DMS114 treated with DMSO at 0.1 percent for 48 hours (cell line): ENCODE measurements at regions not wholly inside any gene's neighbourhood (a gene's known extent, or its start where the extent isn't known, plus 50 kb on each side); places are given as distances from the start of the nearest gene placed in this dataset.

ENCODE experiments used
- DNase-seq: peaks from one replicate; lab custom pipeline; 2025; ENCODE audit not compliant: unreplicated experiment; lab: John Stamatoyannopoulos, UW

GRCh38 chr4:104418286-104418685 is 76.4 kb downstream of the CXXC4 start:
- no peak for DNase-seq

GRCh38 chr4:104417357-104417882 is 77.3 kb downstream of the CXXC4 start:
- no peak for DNase-seq

GRCh38 chr4:104416725-104417356 is 77.9 kb downstream of the CXXC4 start:
- no peak for DNase-seq

GRCh38 chr4:104413487-104413886 is 81.2 kb downstream of the CXXC4 start:
- no peak for DNase-seq

DNA sequence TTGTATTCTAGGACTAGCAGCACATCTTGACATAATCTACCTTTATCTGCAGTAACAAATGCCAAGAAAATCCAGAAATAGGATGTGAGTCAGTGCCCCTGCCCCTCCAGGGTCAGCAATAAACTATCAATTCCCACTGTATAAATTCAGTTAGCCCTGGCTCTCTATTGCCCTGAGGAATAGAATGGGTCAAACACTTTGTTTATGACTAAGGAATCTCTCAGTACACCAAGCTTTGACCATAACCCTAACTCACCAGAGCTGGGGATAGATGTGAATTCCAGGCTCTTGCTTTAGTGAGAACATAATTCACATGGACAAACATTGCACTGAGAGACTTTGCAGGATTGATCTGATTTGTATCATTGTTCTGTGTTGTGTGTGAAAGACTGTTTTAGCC is 82.3 kb downstream of the CXXC4 start:
- no peak for DNase-seq

DNA sequence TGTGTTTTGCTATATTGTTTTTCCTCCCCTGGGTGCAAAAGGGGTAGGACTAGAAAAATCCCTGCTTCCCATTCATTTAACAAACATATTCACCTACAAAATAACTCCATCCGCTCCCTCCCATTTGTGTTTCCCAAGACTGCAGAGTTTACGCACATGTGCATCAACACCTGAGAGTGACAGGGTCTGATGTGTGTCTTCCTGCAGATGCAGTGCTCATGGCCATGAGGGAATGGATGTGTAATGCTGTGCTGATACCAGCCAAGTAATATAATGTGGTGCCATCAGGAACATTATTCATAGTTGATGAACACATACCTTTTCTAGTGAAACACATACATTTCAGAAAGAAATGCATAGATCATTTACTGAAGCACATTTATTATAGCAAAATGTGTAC is 83.2 kb downstream of the CXXC4 start:
- DNase-seq = no peak

GRCh38 chr4:104408878-104409277 is 85.8 kb downstream of the CXXC4 start:
- DNase-seq = no peak

- DNase-seq = no peak
Measured at GRCh38 chr4:104404361-104404760, 90.3 kb downstream of the CXXC4 start.

GRCh38 chr4:104395168-104395614 is 99.5 kb downstream of the CXXC4 start:
- DNase-seq = no peak

DNA sequence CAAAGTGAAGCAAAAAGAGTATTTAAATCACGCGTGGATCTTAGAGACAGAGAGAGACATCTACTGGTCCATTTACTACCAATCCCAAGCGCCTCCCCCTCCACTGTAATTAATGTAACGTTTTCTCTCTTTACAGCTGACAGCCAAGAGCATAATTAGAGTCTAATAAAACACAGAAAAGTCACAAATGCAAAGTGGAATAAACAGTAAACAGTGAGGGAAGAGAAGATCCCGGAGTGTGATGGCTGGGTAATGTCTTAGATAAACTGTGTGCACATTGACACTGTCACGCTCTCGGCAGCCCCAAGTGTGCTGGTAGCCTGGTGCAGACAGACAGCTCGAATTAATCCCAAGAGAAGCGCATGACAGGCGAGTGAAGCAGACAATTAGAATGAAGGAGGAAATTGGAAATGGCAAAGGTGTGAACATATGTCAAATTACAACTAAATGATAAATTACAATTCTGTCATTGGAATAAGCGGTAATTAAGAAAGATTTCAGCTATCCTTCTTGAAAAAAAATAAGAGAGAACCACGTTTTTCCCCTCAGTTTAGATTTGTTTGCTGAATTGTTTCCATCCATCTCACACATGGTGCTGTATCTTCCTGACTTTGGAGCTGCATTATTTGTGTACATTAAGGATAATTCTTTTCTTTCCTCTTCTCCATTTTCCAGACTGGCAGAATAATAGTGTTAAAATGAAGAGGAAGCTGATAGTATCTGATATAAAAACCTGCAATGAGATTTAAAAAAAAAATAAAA is 100.1 kb downstream of the CXXC4 start:
- no peak for DNase-seq

DNA sequence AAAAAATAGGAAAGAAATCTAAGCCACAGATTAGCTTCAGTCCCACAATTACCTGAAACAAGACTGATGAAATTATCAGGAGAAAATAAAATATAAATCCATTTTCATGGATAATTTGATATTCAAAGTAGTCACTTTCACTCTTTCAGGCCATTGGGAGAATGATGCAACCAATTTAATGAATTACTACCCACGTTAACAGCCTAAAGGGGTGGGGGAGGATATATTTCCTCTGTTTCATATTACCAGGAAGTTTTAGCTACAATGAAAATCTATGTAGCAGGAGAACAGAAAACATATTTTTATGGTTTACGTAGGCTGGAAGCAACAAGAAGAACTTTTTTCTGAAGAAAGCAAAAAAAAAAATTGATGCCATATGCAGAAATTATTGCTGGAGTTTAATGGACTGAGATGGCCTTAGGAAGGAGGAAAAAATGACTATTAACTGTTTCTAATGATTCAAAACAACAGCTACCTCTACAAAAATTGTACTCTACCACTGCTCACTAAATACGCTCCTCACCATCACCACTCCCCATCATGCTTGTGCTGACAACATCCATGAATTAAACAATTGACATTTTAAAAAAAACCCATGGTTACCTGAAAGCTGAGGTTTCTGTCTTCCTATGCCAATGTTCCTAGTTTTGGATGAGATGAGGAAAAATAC is 100.9 kb downstream of the CXXC4 start:
- no peak for DNase-seq

DNA sequence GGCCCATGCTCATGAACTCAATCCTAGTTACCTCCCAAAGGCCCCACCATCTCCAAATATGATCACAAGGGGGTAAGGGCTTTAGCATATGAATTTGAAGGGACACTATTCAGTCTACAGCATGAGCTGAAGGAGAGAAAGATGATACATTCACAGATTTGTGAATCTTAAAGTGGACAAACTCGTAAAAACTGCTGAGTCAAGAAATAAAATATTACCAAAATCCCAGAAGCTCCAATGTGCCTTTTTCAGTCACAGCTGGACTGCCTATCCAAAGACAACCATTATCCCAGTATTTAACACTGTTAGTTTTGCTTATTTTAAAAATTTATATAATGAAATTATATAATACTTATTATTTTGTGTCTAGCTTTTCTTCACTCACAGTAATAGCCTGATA is 109.0 kb downstream of the CXXC4 start:
- no peak for DNase-seq

DNA sequence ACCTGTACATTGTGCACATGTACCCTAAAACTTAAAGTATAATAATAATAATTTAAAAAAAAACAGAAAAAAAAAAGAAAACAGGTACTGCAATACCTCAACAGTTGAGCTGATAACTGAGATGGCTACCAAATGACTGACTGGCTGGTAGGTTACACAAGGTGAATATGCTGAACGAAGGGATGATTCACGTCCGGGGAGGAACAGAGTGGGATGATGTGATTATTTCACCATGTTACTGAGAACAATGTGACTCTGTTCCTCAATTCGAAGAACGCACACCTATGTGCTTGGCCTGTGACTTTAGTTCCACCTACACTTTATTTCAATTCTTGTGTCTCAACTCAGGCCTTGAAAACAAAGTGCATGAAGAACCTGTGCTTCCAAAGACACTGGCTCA is 111.7 kb downstream of the CXXC4 start:
- no peak for DNase-seq

GRCh38 chr4:104381729-104382128 is 113.0 kb downstream of the CXXC4 start:
- no peak for DNase-seq

DNA sequence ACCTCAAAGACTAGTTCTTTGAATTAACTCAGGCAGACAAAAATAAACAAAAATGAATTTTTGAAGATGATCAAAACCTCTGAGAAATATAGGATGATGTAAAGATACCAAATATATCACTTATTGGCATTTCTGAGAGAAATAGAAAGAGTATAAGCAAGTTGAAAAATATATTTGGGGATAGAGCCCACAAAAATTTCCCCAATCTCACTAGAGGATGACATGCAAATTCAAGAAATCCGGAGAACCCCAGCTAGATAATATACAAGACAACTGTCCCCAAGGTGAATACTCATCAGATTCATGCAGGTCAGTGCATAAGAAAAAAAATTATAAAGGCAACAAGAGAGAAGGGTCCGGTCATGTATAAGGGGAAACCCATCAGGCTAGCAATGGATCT is 129.1 kb downstream of the CXXC4 start:
- no peak for DNase-seq

DNA sequence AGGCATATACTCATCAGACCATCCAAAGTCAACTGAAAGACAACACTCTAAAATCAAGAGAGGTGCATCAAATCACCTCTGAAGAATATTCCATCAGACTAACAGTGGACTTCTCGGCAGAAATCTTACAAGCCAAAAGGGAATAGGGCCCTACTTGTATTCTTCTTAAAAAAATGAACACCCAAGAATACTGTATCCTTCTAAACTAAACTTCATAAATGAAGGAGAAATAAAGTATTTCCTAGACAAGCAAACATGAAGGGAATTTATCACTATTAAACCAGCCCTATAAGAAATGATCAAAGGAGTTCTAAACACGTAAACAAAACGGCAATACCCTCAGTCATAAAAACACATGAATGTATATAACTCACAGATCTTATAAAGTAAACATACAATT is 141.2 kb downstream of the CXXC4 start:
- DNase-seq = no peak

- DNase-seq = no peak
Measured at GRCh38 chr4:104352211-104352610, 142.5 kb downstream of the CXXC4 start.

GRCh38 chr4:104351706-104352105 is 143.0 kb downstream of the CXXC4 start:
- no peak for DNase-seq

DNA sequence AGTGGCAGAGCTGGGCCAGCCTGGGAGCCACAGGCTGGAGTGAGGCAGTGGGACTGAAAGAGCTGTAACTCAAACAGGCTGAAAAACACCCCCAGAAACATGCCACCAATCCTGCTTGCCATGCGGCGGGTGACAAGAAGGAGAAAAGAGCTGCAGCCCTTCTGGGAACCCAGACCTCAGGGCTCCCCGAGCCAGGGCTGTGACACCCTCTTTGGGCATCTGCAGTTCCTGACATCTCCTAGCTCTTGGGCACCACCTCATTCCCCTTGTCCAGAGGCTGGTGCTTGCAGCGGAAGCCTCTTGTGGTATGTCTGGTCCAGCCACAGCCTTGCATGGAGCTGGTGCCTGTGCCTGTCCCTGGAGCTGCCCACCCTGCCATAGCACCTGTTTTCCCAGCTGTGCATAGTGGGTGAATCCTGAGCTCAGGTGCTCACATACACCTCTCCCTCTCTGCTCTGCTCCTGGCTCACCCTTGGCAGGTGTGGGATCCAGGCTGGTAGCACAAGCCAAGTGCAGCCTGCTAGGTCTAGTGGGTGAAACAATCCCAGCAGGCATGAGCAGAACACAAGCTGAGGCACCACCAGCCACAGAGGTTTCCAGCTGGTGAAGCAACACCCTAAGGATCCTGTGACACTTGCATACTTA is 149.0 kb downstream of the CXXC4 start:
- no peak for DNase-seq

GRCh38 chr4:104344342-104344980 is 150.2 kb downstream of the CXXC4 start:
- no peak for DNase-seq

DNA sequence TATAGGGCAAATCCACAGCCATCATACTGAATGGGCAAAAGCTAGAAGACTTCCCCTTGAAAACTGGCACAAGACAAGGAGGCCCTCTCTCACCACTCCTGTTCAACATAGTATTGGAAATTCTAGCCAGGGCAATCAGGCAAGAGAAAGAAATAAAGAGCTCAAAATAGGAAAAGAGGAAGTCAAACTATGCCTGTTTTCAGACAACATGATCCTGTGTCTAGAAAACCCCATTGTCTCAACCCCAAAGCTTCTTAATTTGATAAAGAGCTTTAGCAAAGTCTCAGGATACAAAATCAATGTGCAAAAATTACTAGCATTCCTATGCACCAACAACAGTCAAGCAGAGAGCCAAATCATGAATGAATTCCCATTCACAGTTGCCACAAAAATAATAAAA is 160.3 kb downstream of the CXXC4 start:
- DNase-seq = no peak
